ENCODE measurements at regions not wholly inside any gene's neighbourhood (a gene's known extent, or its start where the extent isn't known, plus 50 kb on each side); places are given as distances from the start of the nearest gene placed in this dataset.
A peak's percentile ranks its signal among the peaks of the same experiment; 100 is the strongest.

DNA sequence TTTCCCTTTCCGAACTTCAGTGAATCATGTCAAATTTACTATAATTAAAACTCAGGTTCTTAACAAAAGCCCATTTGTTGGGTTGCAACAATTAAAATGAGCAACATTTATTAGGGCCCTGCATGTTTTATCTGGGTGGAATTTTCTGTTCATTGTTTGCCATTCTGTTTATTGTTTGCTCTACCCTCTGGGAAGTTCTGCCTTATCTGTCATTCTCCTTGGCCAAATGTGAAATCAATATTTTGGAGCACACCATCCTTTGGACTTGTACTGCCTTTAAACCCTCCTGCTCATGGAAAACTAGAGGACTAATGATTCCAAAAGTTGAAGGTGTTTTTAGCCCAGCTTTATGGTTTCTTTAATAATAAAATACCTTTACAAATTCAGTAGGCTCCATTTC lies 134.5 kb upstream of the KCND2 start:
- no peak overlapping the region for H3K27ac ChIP-seq
- no peaks in the 10 kb centered on the region for H3K4me1 ChIP-seq (replicated peaks in 1 of 2)
- ATAC-seq (replicated peaks in 6 of 8) = no peak
- in situ Hi-C loops (cut with MboI; ENCODE audit: low pct_unique_long_range_greater_than_20kb in 2 of 9, low sequenced_read_pairs in 9 of 9, unreplicated experiment in 9 of 9) = no loop called here
- no peak overlapping the region for H3K4me3 ChIP-seq
- WGBS, 10 experiments = 0 to 83% (median 74%) methylated on average over 1 of the region's 1 CpG

DNA sequence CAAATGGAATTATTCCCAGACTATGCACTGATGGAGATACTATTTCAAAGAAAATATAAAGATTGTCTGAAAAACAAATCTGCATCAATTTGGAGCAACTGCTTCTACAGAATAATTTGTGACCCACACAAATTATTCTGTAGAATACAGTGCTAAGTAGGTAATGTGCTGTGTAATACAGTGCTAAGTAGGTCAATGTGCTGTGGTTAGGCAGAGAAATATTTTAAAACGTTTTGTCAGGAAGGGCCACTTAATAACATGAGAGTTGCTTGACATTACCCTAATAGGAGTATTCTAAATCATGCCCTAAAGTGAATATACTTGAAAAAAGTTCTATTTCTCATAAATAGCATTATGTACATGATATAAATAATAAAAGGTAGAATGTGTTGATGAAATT lies 116.5 kb upstream of the KCND2 start:
- H3K27ac ChIP-seq = no peak overlapping the region
- ATAC-seq (replicated peaks in 6 of 8) = peak in 2 of 8 experiments; percentile 41 to 47
- no peak overlapping the region for H3K4me3 ChIP-seq
- peaks cover 0 to 2% of the 10 kb centered on the region in 2 donors for H3K4me1 ChIP-seq (replicated peaks in 1 of 2)
- WGBS, 10 experiments = 0 to 36% (median 17%) methylated on average over 1 of the region's 1 CpG; no CpG with 5 or more reads in 2 of the 10 experiments
- in situ Hi-C loops (cut with MboI; ENCODE audit: low pct_unique_long_range_greater_than_20kb in 2 of 9, low sequenced_read_pairs in 9 of 9, unreplicated experiment in 9 of 9) = no loop called here

DNA sequence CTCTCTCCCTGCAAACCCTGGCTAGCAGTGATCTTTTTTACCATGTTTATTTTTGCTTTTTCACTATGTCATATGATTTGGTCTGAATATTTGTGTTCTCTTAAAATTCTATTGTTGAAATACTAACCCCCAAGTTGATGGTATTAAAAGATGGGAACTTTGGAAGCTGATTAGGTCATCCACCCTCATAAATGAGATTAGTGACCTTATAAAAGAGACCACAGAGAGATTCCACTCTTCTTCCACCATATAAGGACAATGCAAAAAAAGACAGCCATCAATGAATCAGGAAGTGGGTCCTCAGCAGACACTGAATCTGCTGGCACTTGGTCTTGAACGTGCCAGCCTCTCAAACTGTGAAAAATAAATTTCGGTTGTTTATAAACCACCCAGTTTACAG lies 112.8 kb upstream of the KCND2 start:
- in situ Hi-C loops (cut with MboI; ENCODE audit: low pct_unique_long_range_greater_than_20kb in 2 of 9, low sequenced_read_pairs in 9 of 9, unreplicated experiment in 9 of 9) = no loop called here
- H3K4me3 ChIP-seq = no peak overlapping the region
- no peak overlapping the region for H3K27ac ChIP-seq
- no peak for ATAC-seq (replicated peaks in 6 of 8)
- WGBS, 10 experiments = 0 to 87% (median 37%) methylated on average over 1 to 2 of the region's 2 CpGs; no CpG with 5 or more reads in 3 of the 10 experiments
- H3K4me1 ChIP-seq (replicated peaks in 1 of 2) = peaks cover 0 to 2% of the 10 kb centered on the region in 2 donors

DNA sequence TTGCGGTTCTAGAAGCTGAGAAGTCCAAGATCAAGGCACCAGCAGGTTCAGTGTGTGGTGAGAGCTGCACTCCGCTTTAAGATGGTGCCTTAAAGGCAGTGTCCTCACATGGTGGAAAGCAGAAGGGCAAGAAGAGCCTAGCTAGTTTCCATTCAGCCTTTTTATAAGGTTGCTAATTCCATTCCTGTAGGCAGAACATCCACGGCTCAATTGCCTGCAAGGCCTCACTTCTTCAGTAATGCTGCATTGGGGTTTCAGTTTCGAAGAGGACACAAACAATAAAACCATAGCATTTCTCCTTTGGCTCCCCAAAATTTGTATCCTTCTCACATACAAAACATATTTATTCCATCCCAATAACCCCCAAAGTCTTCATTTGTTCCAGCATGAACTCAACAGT lies 109.5 kb upstream of the KCND2 start:
- no peaks in the 10 kb centered on the region for H3K4me1 ChIP-seq (replicated peaks in 1 of 2)
- no peak overlapping the region for H3K27ac ChIP-seq
- in situ Hi-C loops (cut with MboI; ENCODE audit: low pct_unique_long_range_greater_than_20kb in 2 of 9, low sequenced_read_pairs in 9 of 9, unreplicated experiment in 9 of 9) = no loop called here
- H3K4me3 ChIP-seq = no peak overlapping the region
- ATAC-seq (replicated peaks in 6 of 8) = no peak
- 24 to 100% (median 83%) methylated on average over 2 to 4 of the region's 4 CpGs; no CpG with 5 or more reads in 1 of the 10 experiments for WGBS, 10 experiments

DNA sequence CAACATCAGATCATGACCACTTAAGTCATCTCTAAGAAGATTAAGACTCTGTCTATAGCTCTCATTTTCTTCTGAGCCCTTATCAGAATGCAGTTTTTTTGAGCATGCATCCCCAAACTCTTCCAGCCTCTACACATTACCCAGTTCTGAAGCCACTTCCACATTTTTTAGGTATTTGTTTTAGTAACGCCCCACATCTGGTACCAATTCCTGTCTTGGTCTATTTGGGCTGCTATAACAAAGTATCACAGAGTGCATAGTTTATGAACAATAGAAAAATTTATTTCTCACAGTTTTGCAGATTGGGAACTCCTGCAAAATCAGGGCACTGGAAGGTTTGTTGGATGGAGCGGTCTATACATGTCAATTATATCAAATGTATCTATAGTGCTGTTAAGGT lies 107.7 kb upstream of the KCND2 start:
- Histone ChIP-seq H3K27ac (no peak overlapping the region), H3K4me3 (no peak overlapping the region), H3K4me1 (replicated peaks in 1 of 2) (no peaks in the 10 kb centered on the region)
- WGBS, 10 experiments = 55 to 100% (median 93%) methylated on average over 1 to 2 of the region's 2 CpGs; no CpG with 5 or more reads in 2 of the 10 experiments
- in situ Hi-C loops (cut with MboI; ENCODE audit: low pct_unique_long_range_greater_than_20kb in 2 of 9, low sequenced_read_pairs in 9 of 9, unreplicated experiment in 9 of 9) = no loop called here
- ATAC-seq (replicated peaks in 6 of 8) = peak in 1 of 8 experiments; percentile 60

DNA sequence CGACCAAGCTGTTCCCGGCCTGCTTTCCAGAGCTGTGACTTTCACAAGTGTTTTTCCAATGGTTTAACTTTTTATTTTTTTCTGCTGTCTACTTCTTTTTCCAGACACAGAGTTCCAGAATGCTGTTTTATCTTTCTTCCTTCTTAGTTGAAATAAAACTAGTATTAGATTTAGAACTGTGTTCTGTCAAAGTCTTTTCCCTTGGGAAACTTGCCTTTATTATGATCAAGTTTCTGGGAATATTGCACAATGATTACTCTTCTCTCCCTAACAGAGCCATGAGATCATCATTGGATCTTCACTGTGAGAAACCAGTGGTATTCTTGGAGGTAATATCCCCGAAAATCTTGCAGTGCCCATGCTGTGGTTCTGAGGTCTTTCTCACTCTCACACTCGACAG lies 104.9 kb upstream of the KCND2 start:
- no peak overlapping the region for H3K27ac ChIP-seq
- no peaks in the 10 kb centered on the region for H3K4me1 ChIP-seq (replicated peaks in 1 of 2)
- no peak for ATAC-seq (replicated peaks in 6 of 8)
- no peak overlapping the region for H3K4me3 ChIP-seq
- WGBS, 10 experiments = 3 to 100% (median 72%) methylated on average over 1 to 4 of the region's 4 CpGs; no CpG with 5 or more reads in 1 of the 10 experiments
- in situ Hi-C loops (cut with MboI; ENCODE audit: low pct_unique_long_range_greater_than_20kb in 2 of 9, low sequenced_read_pairs in 9 of 9, unreplicated experiment in 9 of 9) = no loop called here

DNA sequence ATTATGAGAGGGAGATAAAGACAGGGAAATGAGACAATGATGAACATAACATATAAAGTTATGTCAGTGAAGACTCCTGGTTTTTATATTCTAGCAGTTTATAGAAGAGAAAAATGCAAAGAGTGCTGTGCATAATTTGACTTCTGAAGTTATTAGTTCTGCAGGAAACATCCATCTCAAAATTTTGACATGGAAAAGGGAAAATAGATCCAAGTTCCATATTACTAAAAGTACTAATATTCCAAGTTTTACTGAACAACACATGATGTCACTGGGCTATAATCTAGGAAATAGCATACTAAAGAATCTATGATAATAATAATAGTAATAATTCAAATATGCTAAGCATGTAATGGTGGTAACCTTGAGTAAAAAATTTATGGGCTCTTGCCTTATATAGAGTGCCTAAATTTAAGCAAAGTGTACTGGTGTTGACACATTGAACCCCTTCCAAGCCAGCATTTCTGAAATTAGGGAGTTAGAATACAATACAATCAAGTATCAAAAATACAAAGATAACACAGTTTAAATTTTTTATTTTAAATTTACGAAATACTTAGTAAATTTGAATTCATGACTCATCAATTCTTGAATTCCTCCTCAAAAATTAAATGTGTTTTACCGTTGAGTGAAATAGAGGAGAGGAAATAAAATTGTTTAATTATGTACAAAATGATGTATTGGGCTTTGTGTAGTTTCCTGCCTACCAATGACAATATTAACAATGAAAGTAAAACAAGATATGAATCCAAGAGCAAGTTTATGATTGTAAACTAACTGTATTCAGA lies 102.8 kb upstream of the KCND2 start:
- no peak overlapping the region for H3K4me3 ChIP-seq
- 4 to 80% (median 56%) methylated on average over 1 to 2 of the region's 2 CpGs; no CpG with 5 or more reads in 1 of the 10 experiments for WGBS, 10 experiments
- no peak for ATAC-seq (replicated peaks in 6 of 8)
- in situ Hi-C loops (cut with MboI; ENCODE audit: low pct_unique_long_range_greater_than_20kb in 2 of 9, low sequenced_read_pairs in 9 of 9, unreplicated experiment in 9 of 9) = no loop called here
- H3K27ac ChIP-seq = no peak overlapping the region
- H3K4me1 ChIP-seq (replicated peaks in 1 of 2) = no peaks in the 10 kb centered on the region

DNA sequence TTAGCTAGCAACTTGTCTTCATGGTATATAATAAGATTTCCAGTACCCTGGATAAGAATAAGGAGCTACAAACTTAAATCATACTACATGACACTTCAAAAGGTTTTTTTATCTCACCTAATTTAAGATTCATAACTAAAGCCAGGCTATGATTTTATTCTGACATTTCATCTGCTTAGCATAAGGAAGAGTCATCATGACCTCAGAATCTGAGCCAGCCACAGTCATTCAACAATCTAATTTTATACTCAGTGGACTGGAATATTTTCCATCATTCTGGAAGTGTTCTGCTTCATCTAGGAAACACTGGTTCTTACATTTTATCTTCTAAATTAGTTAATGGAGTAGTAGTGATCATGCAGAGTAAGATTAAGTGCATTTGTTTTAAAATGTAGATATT lies 102.1 kb upstream of the KCND2 start:
- no peak overlapping the region for H3K4me3 ChIP-seq
- H3K4me1 ChIP-seq (replicated peaks in 1 of 2) = no peaks in the 10 kb centered on the region
- in situ Hi-C loops (cut with MboI; ENCODE audit: low pct_unique_long_range_greater_than_20kb in 2 of 9, low sequenced_read_pairs in 9 of 9, unreplicated experiment in 9 of 9) = no loop called here
- H3K27ac ChIP-seq = no peak overlapping the region
- peak in 2 of 8 experiments; percentile 46 to 81 for ATAC-seq (replicated peaks in 6 of 8)

DNA sequence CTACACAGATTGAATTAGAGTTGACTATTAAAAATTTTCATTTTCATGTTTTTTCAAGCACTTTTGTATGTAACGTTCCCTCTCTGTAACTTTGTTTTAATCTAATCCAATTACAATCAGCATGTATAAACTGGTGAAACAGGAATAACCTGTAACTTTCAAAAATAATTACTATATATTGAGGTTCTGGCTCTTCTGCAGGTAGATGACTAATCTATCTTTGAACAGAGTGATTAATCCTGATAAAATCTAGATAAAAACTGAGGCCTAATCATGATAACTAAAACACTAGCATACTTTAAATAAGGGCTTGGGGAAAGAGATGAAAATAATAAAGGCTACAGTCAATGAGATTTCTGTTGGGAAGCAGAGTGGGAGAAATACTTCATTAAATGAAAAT lies 101.6 kb upstream of the KCND2 start:
- WGBS, 10 experiments = 0 to 100% (median 67%) methylated on average over 1 of the region's 1 CpG
- H3K27ac ChIP-seq = no peak overlapping the region
- H3K4me3 ChIP-seq = no peak overlapping the region
- in situ Hi-C loops (cut with MboI; ENCODE audit: low pct_unique_long_range_greater_than_20kb in 2 of 9, low sequenced_read_pairs in 9 of 9, unreplicated experiment in 9 of 9) = no loop called here
- H3K4me1 ChIP-seq (replicated peaks in 1 of 2) = no peaks in the 10 kb centered on the region
- ATAC-seq (replicated peaks in 6 of 8) = no peak

DNA sequence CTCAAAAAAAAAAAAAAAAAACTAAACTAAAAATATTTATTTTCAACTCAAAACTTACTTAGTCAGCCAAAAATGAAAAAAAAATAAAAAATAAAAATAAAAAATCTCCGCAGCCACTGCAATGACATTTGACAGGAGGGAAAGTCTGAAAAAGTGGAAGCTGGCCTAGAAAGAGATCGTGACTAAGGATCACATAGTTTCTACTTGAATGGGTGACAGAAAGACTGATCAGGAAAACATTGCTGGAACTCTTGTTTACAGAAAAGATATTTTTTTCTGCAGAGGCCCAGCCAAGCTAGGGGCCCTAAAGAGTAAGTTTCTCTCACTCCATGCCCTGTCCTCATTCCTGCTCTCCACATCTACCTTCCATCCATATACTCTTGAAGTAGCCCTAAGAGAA lies 92.8 kb upstream of the KCND2 start:
- no peak overlapping the region for H3K4me3 ChIP-seq
- in situ Hi-C loops (cut with MboI; ENCODE audit: low pct_unique_long_range_greater_than_20kb in 2 of 9, low sequenced_read_pairs in 9 of 9, unreplicated experiment in 9 of 9) = no loop called here
- no peaks in the 10 kb centered on the region for H3K4me1 ChIP-seq (replicated peaks in 1 of 2)
- no peak for ATAC-seq (replicated peaks in 6 of 8)
- H3K27ac ChIP-seq = no peak overlapping the region
- 9 to 100% (median 82%) methylated on average over 1 to 2 of the region's 2 CpGs; no CpG with 5 or more reads in 1 of the 10 experiments for WGBS, 10 experiments

DNA sequence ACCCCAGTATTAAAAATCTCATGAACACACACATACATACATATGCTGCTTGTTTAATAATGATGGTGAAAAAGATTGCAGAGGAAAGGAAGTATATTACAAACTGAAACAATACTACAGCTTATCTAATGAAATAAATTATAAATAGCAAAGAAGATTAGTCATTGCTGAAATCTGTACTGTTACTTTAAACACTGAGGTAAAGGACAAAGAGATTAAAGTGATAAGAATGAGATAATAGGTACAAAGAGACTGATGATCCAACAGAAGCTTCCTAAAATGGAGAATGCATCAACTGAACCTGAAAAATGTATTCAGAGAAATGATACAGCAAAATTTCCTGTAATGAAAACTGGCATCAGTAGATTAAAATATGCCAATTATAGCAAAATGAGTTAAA lies 91.5 kb upstream of the KCND2 start:
- ATAC-seq (replicated peaks in 6 of 8) = no peak
- Histone ChIP-seq H3K4me3 (no peak overlapping the region), H3K27ac (no peak overlapping the region), H3K4me1 (replicated peaks in 1 of 2) (no peaks in the 10 kb centered on the region)
- in situ Hi-C loops (cut with MboI; ENCODE audit: low pct_unique_long_range_greater_than_20kb in 2 of 9, low sequenced_read_pairs in 9 of 9, unreplicated experiment in 9 of 9) = no loop called here

DNA sequence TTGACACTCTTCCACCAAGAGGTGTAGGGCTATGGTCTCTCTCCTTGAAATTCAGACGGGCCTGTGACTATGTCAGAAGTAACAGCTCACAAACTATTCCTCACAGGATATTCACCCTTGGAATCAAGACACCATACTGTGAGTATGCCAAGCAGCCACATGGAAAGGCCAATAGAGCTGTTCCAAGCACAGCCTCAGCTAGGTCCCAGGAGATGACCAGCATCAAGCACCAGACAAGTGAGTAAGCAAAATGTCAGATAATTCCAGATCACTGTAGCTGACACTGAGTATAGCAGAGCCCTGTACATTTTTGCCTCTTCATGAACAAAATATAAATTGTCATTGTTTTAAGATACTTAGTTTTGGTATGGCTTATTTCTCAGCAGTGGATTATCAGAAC lies 88.1 kb upstream of the KCND2 start:
- Histone ChIP-seq H3K4me3 (no peak overlapping the region), H3K27ac (no peak overlapping the region), H3K4me1 (replicated peaks in 1 of 2) (no peaks in the 10 kb centered on the region)
- in situ Hi-C loops (cut with MboI; ENCODE audit: low pct_unique_long_range_greater_than_20kb in 2 of 9, low sequenced_read_pairs in 9 of 9, unreplicated experiment in 9 of 9) = no loop called here
- ATAC-seq (replicated peaks in 6 of 8) = no peak
- WGBS, 10 experiments = 0 to 50% methylated on average over 1 of the region's 1 CpG; no CpG with 5 or more reads in 8 of the 10 experiments

DNA sequence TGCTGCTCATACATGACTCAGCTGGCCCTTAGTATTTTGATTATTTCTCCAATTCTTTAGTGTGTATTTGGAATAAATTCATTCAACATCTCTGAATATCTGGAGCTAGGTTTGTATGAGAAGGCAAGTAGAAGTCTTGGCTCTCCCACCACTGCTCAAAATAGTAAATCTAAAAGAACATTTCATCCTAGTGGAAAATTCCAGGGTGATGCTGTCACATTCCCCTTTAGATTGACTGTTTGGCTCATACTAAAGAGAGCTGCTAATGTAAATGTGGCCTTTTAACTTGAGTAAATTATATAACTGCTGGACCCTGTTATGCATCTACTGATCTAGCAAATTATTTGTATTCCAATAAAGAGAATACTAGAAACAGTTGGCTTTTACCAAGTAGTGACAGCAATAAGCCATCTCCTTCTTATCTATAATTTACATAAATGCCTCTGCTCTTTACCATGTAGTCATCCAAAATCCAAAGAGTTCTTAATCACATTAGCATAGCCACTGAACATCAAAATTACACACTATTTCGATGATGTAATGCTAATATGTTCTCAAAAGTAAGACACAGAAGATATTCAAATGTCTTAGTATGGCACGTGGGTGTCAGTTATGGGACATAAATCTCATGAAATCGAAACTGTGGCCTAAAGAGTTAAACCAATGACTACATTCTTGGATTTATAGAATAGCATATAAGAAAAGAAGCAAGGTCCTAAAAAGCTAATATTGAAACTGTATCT lies 86.9 kb upstream of the KCND2 start:
- Histone ChIP-seq H3K27ac (no peak overlapping the region), H3K4me3 (no peak overlapping the region), H3K4me1 (replicated peaks in 1 of 2) (no peaks in the 10 kb centered on the region)
- no peak for ATAC-seq (replicated peaks in 6 of 8)
- 0 to 88% (median 73%) methylated on average over 2 to 3 of the region's 3 CpGs; no CpG with 5 or more reads in 1 of the 10 experiments for WGBS, 10 experiments
- in situ Hi-C loops (cut with MboI; ENCODE audit: low pct_unique_long_range_greater_than_20kb in 2 of 9, low sequenced_read_pairs in 9 of 9, unreplicated experiment in 9 of 9) = no loop called here

DNA sequence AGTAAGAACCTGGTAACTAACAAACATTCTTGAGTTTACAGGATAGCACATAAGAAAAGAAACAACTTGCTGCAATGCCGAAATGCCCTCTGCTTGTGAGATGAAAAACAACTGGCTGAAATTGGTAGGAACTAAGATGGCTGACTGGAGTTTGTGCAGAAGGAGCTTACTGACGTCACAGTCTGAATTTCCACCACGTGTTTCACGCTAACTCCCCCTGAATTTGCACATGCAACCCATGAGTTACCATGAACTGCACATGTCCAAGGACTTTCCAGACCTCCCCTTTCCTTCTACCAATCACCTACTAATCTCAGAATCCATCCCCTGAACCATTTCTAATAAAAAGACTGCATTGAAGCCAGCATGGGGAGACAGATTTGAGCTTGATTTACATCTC lies 86.3 kb upstream of the KCND2 start:
- WGBS, 10 experiments = 50 to 100% (median 82%) methylated on average over 1 to 4 of the region's 4 CpGs
- ATAC-seq (replicated peaks in 6 of 8) = no peak
- Histone ChIP-seq H3K4me1 (replicated peaks in 1 of 2) (no peaks in the 10 kb centered on the region), H3K4me3 (no peak overlapping the region), H3K27ac (no peak overlapping the region)
- in situ Hi-C loops (cut with MboI; ENCODE audit: low pct_unique_long_range_greater_than_20kb in 2 of 9, low sequenced_read_pairs in 9 of 9, unreplicated experiment in 9 of 9) = no loop called here
